Uterus (tissue), 2 donors: ENCODE measurements at regions not wholly inside any gene's neighbourhood (a gene's known extent, or its start where the extent isn't known, plus 50 kb on each side); places are given as distances from the start of the nearest gene placed in this dataset.

Experiments used
- POLR2A ChIP-seq, 2 donors: fragments of 450-650 bp; IDR thresholded peaks; one replicate each; pipeline ENCODE4 v1.6.1; 2016; ENCODE audit warnings: antibody characterized with exemption in 2 of 2, mild to moderate bottlenecking in 1 of 2, moderate library complexity in 1 of 2
- TF ChIP-seq, protein P1 (sequence below), 4 experiments: fragments of 200-600 bp in 2 of 4; fragments of 450-650 bp in 2 of 4; sonication (generic) in 2 of 4; IDR thresholded peaks; one replicate each; pipeline ENCODE4 v1.5.1; 2016 to 2019; ENCODE audit warnings: antibody characterized with exemption in 4 of 4, mild to moderate bottlenecking in 2 of 4, moderate library complexity in 1 of 4

DNA sequence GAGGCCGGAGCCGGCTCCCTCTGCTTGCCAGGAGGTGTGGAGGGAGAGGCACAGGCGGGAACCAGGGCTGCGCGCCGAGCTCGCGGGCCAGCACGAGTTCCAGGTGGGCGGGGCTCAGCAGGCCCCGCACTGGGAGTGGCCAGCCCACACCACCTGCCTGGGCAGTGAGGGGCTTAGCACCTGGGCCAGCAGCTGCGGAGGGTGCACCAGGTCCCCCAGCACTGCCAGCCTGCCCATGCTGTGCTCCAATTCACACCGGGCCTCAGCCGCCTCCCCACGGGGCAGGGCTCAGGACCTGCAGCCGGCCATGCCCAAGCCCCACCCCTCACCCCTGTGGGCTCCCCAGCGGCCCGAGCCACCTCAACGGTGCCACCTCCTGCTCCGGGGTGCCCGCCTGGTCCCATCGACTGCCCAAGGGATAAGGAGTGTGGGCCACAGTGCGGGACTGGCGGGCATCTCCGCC lies 72.4 kb upstream of the PPP2R5C start:
- TF ChIP-seq, protein P1, sequence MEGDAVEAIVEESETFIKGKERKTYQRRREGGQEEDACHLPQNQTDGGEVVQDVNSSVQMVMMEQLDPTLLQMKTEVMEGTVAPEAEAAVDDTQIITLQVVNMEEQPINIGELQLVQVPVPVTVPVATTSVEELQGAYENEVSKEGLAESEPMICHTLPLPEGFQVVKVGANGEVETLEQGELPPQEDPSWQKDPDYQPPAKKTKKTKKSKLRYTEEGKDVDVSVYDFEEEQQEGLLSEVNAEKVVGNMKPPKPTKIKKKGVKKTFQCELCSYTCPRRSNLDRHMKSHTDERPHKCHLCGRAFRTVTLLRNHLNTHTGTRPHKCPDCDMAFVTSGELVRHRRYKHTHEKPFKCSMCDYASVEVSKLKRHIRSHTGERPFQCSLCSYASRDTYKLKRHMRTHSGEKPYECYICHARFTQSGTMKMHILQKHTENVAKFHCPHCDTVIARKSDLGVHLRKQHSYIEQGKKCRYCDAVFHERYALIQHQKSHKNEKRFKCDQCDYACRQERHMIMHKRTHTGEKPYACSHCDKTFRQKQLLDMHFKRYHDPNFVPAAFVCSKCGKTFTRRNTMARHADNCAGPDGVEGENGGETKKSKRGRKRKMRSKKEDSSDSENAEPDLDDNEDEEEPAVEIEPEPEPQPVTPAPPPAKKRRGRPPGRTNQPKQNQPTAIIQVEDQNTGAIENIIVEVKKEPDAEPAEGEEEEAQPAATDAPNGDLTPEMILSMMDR (IDR thresholded peaks at IDR 0.05): no peak
- no peak for TF ChIP-seq POLR2A (IDR thresholded peaks at IDR 0.05)
